SK-N-MC (cell line): ENCODE measurements at regions not wholly inside any gene's neighbourhood (a gene's known extent, or its start where the extent isn't known, plus 50 kb on each side); places are given as distances from the start of the nearest gene placed in this dataset.

Source experiments
- DNase-seq: peaks from one replicate; pipeline ENCODE4 v3.0.0-alpha.2; 2011; ENCODE audit warnings: low read depth, low spot score
- H3K27ac ChIP-seq: fragments of 200-600 bp; sonication (generic); 2 replicates; pipeline ENCODE4 v1.5.1; 2016; ENCODE audit warnings: mixed run types
- H3K36me3 ChIP-seq: fragments of 200-600 bp; sonication (generic); 2 replicates; pipeline ENCODE4 v1.6.1; 2017; ENCODE audit warnings: antibody characterized with exemption, low read length, mixed read lengths; ENCODE audit not compliant: insufficient read depth
- H3K4me3 ChIP-seq: fragments of 200-600 bp; sonication (generic); 2 replicates; pipeline ENCODE4 v1.5.1; 2016
- H3K9ac ChIP-seq: fragments of 200-600 bp; sonication (generic); 2 replicates; pipeline ENCODE4 v1.8.0; 2017; ENCODE audit warnings: mixed run types, mixed read lengths; ENCODE audit not compliant: insufficient read length
- H3K9me3 ChIP-seq: fragments of 200-600 bp; sonication (generic); 2 replicates; pipeline ENCODE4 v1.6.1; 2017; ENCODE audit warnings: low read depth, mild to moderate bottlenecking, antibody characterized with exemption, low read length, moderate library complexity, mixed read lengths
- EZH2 ChIP-seq: fragments of 200-600 bp; sonication (generic); IDR thresholded peaks from one replicate; pipeline ENCODE4 v1.6.1; 2017; ENCODE audit warnings: antibody characterized with exemption
- FOXP2 ChIP-seq: optimal IDR thresholded peaks from 2 replicates; pipeline ENCODE3; 2011; ENCODE audit warnings: mild to moderate bottlenecking, moderate library complexity; ENCODE audit not compliant: insufficient read depth; ENCODE audit errors: extremely low read length, control extremely low read depth
- POLR2AphosphoS5 ChIP-seq: IDR thresholded peaks from 2 replicates; pipeline ENCODE4 v1.6.1; 2012; ENCODE audit warnings: mild to moderate bottlenecking, low read depth, low read length, borderline replicate concordance

GRCh38 chr1:208929575-208929974 lies 653.9 kb upstream of the CAMK1G start:
- DNase-seq, result no peak
- Histone ChIP-seq H3K4me3 (no peak overlapping the region), H3K27ac (no peak overlapping the region), H3K36me3 (no peaks in the 10 kb centered on the region), H3K9ac (no peak overlapping the region), H3K9me3 (no peaks in the 10 kb centered on the region)
- no peak for TF ChIP-seq POLR2AphosphoS5
- TF ChIP-seq FOXP2, result no peak
- TF ChIP-seq EZH2, result no peak

- Histone ChIP-seq H3K4me3 (no peak overlapping the region), H3K9ac (no peak overlapping the region), H3K9me3 (no peaks in the 10 kb centered on the region), H3K27ac (no peak overlapping the region), H3K36me3 (no peaks in the 10 kb centered on the region)
- no peak for TF ChIP-seq POLR2AphosphoS5
- no peak for TF ChIP-seq EZH2
- no peak for TF ChIP-seq FOXP2
- no peak for DNase-seq
Measured at GRCh38 chr1:208931936-208932335, 651.6 kb upstream of the CAMK1G start.

- no peak overlapping the region for H3K27ac ChIP-seq
Measured at GRCh38 chr1:208933984-208934525, 649.5 kb upstream of the CAMK1G start.

GRCh38 chr1:208934933-208935332 lies 648.6 kb upstream of the CAMK1G start:
- no peak for DNase-seq
- H3K9ac ChIP-seq, result no peak overlapping the region
- TF ChIP-seq EZH2, result no peak
- no peak for TF ChIP-seq POLR2AphosphoS5
- no peak for TF ChIP-seq FOXP2
- H3K36me3 ChIP-seq, result no peaks in the 10 kb centered on the region
- no peak overlapping the region for H3K4me3 ChIP-seq
- no peak overlapping the region for H3K27ac ChIP-seq
- H3K9me3 ChIP-seq, result no peaks in the 10 kb centered on the region

More at GRCh38 chr1:208933984-208934525, 649.5 kb upstream of the CAMK1G start:
- H3K9me3 ChIP-seq, result no peaks in the 10 kb centered on the region
- H3K4me3 ChIP-seq, result no peak overlapping the region
- TF ChIP-seq POLR2AphosphoS5 (no peak), EZH2 (no peak), FOXP2 (no peak)
- no peaks in the 10 kb centered on the region for H3K36me3 ChIP-seq
- DNase-seq, result no peak
- H3K9ac ChIP-seq, result no peak overlapping the region

- DNase-seq, result no peak
Measured at GRCh38 chr1:208935517-208936187, 647.9 kb upstream of the CAMK1G start.

GRCh38 chr1:208939537-208940085 lies 643.9 kb upstream of the CAMK1G start:
- no peak for DNase-seq
- Histone ChIP-seq H3K36me3 (no peaks in the 10 kb centered on the region), H3K9ac (no peak overlapping the region), H3K4me3 (no peak overlapping the region), H3K27ac (no peak overlapping the region), H3K9me3 (no peaks in the 10 kb centered on the region)
- no peak for TF ChIP-seq FOXP2

More at GRCh38 chr1:208935517-208936187, 647.9 kb upstream of the CAMK1G start:
- no peaks in the 10 kb centered on the region for H3K36me3 ChIP-seq
- no peak overlapping the region for H3K27ac ChIP-seq
- no peak overlapping the region for H3K9ac ChIP-seq
- TF ChIP-seq POLR2AphosphoS5 (no peak), FOXP2 (no peak), EZH2 (no peak)
- H3K4me3 ChIP-seq, result no peak overlapping the region
- H3K9me3 ChIP-seq, result no peaks in the 10 kb centered on the region

GRCh38 chr1:208942394-208943130 lies 641.0 kb upstream of the CAMK1G start:
- Histone ChIP-seq H3K9ac (no peak overlapping the region), H3K4me3 (no peak overlapping the region), H3K36me3 (no peaks in the 10 kb centered on the region), H3K9me3 (no peaks in the 10 kb centered on the region), H3K27ac (no peak overlapping the region)
- no peak for DNase-seq
- TF ChIP-seq POLR2AphosphoS5, result no peak
- no peak for TF ChIP-seq EZH2
- TF ChIP-seq FOXP2, result no peak

GRCh38 chr1:208943291-208943690 lies 640.2 kb upstream of the CAMK1G start:
- no peak for DNase-seq

More at GRCh38 chr1:208943291-208943690, 640.2 kb upstream of the CAMK1G start:
- no peak overlapping the region for H3K9ac ChIP-seq
- no peak overlapping the region for H3K4me3 ChIP-seq
- H3K36me3 ChIP-seq, result no peaks in the 10 kb centered on the region
- no peak overlapping the region for H3K27ac ChIP-seq
- TF ChIP-seq FOXP2 (no peak), EZH2 (no peak), POLR2AphosphoS5 (no peak)
- H3K9me3 ChIP-seq, result no peaks in the 10 kb centered on the region
